Stimulated activated CD4-positive, alpha-beta T cell treated with anti-CD3 and anti-CD28 coated beads, Interleukin-4, amount 100 ng/mL, for 1 hour (primary cell): ENCODE measurements at regions not wholly inside any gene's neighbourhood (a gene's known extent, or its start where the extent isn't known, plus 50 kb on each side); places are given as distances from the start of the nearest gene placed in this dataset.
"Not testable (repeated sequence)": the region's sequence is repeated elsewhere in the genome, so short reads cannot be mapped to it uniquely, and the experiment has no call there.

Experiments used
- DNase-seq: peaks from one replicate; pipeline ENCODE4 v3.0.0-alpha.2; 2020

GRCh38 chr16:24624102-24624501 is 84.7 kb downstream of the RBBP6 start:
- no peak for DNase-seq

DNA sequence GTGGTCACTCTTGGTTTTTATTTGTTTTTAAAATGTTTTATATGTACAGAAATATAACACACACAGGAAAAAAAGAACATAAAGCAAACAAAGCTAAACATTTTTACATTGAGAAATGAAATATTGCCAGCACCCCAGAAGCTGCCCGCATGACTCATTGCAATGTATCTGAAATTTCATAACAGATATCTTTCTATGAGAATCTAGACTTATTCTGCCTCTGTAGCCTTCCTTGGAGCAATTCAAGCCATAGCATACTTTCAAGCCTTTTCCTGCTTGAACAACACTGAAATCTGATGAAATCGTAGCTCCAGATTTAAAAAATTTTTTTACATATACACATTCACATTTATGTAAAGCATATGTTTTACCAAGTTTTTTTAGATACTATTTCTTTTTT is 86.9 kb downstream of the RBBP6 start:
- no peak for DNase-seq

- DNase-seq, result no peak
Observed at GRCh38 chr16:24634919-24635318, 94.5 kb upstream of the TNRC6A start.

DNA sequence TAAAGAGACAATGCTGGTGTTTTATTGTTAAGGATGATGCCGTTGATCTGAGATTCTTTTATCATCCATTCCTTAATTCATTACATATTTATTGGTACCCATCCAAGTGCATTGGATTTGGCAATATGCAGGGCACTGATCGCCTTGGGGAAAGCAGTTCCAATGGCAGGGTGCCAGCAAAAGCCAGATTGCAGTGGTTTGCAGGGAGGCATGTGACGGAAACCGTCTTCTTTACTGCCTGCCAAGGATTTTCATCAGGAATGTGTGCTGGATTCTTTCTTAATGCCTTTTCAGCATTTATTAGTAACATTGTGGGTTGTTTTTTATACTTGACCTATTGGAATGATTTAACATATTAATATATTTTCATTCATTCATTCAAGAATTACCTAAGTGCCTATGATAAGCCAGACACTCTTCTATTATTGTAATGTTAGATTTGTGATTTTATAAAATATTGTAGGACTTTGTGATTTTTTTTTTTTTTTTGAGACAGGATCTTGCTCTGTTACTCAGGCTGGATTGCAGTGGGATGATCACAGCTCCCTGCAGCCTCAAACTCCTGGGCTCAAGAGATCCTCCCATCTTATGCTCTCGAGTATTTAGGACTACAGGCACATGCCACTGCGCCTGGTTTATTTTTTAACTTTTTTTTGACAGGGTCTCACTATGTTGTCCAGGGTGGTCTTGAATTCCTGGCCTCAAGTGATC is 93.4 kb upstream of the TNRC6A start:
- DNase-seq, result no peak

DNA sequence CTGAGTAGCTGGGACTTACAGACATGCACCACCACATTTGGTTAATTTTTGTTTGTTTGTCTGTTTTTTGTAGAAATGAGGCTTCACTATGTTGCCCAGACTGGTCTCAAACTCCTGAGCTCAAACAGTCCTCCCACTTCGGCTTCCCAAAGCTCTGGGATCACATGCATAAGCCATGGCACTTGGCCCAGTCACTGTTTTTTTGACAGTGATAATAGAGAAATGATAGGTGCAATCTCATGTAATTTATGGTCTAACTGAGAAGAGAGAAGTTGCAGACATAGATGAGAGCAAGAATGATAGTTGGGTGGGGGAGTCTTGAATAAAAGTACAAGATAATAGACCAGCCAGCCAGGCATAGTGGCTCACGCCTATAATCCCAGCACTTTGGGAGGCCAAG is 89.7 kb upstream of the TNRC6A start:
- no peak for DNase-seq

DNA sequence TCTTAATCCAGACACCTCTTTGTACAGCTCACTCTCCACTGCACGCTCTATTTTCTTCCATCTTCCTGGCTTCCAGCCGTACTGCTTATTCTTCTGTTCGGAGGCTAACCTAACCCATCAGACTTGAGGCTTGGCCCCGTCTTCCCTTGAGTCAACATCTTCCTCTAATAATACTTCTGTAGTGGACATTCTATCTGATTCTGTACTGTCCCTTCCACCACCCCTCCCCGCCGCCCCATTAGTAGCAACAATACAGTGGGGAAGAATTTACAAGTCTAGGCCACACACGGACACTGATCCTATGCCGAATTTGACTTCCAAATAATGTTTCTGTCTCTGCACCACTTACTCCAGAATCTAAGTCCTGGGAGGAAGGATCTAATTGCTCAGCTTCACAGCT is 86.0 kb upstream of the TNRC6A start:
- no peak for DNase-seq

DNA sequence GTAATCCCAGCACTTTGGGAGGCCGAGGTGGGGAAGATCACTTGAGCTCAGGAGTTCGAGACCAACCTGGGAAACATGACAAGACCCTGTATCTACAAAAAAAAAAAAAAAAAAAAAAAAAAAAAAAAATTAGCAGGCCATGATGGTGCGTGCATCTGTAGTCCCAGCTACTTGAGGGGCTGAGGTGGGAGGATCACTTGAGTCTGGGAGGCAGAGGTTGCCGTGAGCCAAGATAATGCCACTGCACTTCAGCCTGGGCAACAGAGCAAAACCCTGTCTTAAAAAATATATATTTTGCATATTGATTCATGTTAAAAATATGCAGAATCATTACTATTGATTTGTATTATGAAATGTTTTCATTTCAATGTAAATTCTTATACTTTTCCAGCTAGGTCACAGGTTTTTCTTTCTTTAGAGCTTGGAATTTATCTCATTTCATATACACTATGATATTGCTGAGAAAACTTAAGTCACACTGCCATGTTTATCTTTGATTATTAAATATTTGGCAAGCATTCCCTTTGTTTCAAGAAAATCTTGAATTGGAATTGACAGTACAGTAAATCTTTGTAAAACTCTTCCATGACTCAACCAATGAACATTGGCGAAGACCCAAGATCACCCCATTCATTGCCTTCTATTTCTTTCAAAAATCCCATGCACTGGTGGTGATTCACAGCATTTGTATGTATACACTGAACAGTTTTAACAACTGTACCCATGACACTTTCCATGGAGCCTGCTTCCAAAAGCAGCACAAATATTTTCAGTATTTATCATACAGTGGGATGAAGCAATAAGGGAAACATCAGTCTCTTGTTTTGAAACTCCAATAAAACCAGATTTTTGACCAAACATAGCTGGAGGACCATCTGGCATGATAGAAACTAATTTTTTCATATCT is 83.5 kb upstream of the TNRC6A start:
- DNase-seq, result no peak

GRCh38 chr16:24646646-24646995 is 82.8 kb upstream of the TNRC6A start:
- DNase-seq, result no peak

- DNase-seq, result no peak
Observed at GRCh38 chr16:24652209-24652712, 77.2 kb upstream of the TNRC6A start.

GRCh38 chr16:24652803-24653202 is 76.6 kb upstream of the TNRC6A start:
- no peak for DNase-seq

- DNase-seq, result no peak
Observed at GRCh38 chr16:24653725-24654124, 75.7 kb upstream of the TNRC6A start.

DNA sequence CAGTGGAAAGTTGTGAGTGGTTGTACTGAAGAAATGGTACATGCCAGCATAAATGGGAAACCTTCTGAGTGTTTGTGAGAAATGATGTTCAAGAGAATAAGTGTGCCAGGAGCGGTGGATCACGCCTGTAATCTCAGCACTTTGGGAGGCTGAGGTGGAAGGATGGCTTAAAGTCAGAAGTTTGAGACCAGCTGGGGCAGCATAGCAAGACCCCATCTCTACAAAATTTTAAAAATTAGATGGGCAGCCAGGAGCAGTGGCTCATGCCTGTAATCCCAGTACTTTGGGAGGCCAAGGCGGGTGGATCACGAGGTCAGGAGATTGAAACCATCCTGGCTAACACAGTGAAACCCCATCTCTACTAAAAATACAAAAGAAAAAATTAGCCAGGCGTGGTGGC is 63.5 kb upstream of the TNRC6A start:
- not testable (repeated sequence) for DNase-seq

GRCh38 chr16:24667244-24667764 is 62.1 kb upstream of the TNRC6A start:
- no peak for DNase-seq

GRCh38 chr16:24668481-24669061 is 60.9 kb upstream of the TNRC6A start:
- peak; percentile 27 for DNase-seq

DNA sequence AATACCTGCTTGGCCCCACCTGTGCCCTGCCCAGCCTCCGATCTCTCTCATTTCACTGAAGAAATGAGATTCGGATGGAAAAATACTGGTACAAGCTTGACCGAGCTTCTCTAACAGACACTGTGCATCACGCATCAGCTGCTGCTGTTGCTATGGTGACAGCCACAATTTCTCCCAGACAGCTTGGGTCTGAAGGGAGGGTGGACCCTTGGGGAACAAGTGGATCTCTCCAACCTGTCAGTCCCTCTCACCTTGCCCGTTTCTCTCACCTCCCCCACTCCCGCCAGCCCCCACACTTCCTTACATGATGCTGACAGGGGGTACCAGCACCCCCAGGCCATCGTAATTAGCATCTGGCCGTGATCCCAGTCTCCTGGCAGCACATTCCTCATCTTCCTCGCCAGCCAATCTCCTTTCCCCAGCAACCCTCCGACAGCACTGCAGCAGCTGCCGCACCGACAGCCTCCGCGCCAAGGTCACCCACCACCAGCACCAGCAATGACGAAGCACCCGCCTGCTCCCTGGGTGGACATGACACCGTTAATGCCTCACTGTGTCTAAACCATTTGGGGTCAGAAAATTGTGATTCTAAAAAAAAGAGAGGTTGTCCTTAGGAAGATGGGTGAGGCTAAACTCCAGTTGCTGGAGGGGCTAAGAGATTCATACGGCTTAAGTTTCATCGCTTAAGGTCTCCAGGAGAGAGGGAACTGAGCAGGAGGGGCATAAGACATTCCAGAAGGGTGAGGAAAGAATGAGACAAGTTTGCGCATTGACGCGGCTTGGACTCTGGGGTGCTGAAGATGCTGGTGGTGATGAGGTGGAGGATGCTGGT is 58.6 kb upstream of the TNRC6A start:
- DNase-seq, result no peak

GRCh38 chr16:24671455-24671954 is 57.9 kb upstream of the TNRC6A start:
- DNase-seq, result no peak

DNA sequence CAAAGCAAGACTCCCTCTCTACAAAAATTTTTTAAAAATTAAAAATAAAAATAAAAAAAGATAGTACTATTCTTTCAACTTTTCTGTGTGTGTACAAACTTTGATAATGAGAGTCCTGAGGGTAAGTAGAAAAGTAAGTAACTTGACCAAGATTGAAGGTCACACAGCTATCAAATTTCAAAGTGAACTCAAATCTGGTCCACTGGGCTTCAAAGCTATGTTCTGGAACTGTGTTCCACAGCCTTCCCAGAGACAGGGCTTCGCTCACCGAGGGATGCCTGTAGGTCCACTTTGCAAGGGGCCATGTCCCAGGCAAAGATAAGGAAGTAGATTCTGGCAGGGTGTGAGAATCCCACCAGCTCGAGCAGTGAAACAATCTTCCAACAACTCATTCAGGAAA is 56.3 kb upstream of the TNRC6A start:
- no peak for DNase-seq

DNA sequence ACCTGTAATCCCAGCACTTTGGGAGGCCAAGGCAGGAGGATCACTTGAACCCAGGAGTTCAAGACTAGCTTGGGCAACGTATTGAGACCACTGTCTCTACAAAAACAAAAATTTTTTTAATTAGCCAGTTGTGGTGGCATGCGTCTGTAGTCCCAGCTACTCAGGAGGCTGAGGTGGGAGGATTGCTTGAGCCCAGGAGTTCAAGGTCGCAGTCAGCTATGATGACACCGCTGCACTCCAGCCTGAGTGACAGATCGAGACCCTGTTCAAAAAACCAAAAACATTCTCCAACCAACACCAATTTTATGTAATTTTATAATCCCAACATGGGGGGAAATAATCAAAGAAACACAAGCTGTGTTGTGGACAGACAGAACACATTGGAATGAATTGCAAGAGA is 54.6 kb upstream of the TNRC6A start:
- no peak for DNase-seq

DNA sequence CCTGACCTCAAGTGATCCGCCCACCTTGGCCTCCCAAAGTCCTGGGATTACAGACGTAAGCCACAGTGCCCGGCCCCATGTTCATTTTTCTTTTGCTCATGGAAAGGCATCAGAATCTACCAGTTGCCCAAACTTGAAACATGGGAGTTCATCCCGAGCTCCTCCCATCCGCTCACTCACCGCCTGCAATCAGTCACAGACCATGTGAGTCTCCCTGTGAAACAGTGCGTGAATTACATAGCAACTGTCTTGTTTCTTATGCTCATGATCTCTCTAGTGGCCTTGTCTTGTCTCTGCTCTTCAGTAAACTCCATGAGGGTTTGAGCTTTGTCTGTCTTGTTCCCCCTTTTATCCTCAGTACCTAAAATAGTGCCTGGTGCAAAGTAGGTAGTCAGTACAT is 52.1 kb upstream of the TNRC6A start:
- DNase-seq, result no peak
